Smooth muscle cell of the brain vasculature (primary cell): ENCODE measurements at regions not wholly inside any gene's neighbourhood (a gene's known extent, or its start where the extent isn't known, plus 50 kb on each side); places are given as distances from the start of the nearest gene placed in this dataset.
"Not testable (repeated sequence)": the region's sequence is repeated elsewhere in the genome, so short reads cannot be mapped to it uniquely, and the experiment has no call there.

Experiments
- DNase-seq: peaks from one replicate; pipeline ENCODE4 v3.0.0-alpha.2; 2012; ENCODE audit warnings: low read depth, low spot score

- DNase-seq = no peak
Measured at GRCh38 chr14:41295734-41296133, 310.9 kb upstream of the LRFN5 start.

DNA sequence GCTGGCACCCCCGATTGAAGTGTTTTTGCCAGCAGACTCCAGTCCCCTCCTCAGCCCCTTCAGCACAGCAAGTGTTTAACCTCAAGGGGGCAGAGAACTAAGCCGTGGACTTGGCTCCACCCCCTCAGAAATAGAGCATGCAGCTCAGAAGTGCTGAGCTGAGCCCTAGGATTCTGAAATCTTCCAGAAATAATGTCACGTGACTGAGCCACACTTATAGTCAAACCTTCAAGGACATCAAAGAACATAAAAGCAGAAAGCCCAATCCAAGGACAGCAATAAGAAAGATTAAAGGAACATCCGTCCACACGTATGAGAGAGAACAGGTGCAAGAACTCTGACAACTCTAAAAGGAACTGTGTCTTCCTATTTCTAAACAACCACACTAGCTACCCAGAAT, 317.7 kb upstream of the LRFN5 start:
- DNase-seq = no peak

GRCh38 chr14:41285186-41285748, 321.4 kb upstream of the LRFN5 start:
- no peak for DNase-seq

- no peak for DNase-seq
Measured at GRCh38 chr14:41280745-41281144, 325.9 kb upstream of the LRFN5 start.

DNA sequence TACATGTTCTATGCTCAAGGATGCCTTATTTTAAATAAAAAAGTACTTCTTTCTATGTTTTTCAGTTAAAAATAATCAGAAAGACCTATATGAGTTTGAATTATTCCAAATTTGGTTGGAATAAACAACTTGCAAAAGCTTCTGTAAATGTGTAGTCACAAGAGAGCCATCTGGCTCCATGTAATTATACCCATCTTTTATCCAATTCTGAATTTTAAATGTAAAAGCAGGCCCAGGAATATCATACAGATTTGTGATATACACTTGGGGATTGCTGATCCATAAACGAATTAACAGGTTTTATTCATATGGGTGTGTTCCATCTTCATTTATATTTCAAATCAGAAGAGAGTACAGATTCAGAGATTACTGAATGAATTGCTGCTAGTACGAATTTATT, 329.2 kb upstream of the LRFN5 start:
- no peak for DNase-seq

- DNase-seq = no peak
Measured at GRCh38 chr14:41257476-41257875, 349.2 kb upstream of the LRFN5 start.

- DNase-seq = no peak
Measured at GRCh38 chr14:41235466-41235865, 371.2 kb upstream of the LRFN5 start.

- DNase-seq = no peak
Measured at GRCh38 chr14:41230683-41231082, 376.0 kb upstream of the LRFN5 start.

DNA sequence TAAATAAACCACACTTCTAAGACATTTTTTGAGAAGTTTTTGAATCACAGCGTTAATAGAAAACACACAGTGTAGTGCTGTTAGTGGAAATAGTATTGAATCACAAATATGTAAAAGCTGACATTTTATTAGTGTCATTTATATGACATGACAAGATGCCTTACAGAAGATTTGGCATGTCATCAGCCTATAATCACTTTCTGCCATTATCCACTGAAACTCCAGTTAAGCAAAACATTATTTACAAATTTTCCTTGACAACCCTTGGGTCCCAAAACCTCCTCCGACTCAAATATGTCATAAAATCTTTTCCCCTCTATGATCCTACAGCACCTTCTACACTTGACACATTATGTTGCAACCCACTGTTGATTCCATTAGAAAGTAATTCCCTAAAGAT, 376.9 kb upstream of the LRFN5 start:
- no peak for DNase-seq

DNA sequence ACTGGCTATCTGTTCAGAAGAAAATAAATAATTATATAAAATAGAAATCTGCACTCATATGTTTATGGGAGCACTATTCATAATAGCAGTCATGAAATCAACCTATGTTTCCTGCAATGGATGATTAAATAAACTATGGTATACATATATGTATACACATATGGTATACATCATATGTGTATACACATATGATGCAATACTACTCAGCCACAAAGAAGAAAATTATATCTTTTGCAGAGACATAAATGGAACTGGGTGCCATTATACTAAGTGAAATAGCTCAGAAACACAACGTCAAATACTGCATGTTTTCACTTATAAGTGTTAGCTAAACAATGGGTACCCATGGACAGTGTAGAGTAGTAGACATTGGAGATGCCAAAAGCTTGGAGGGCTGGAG, 381.2 kb upstream of the LRFN5 start:
- DNase-seq = no peak

GRCh38 chr14:41222581-41222980, 384.1 kb upstream of the LRFN5 start:
- no peak for DNase-seq

- DNase-seq = not testable (repeated sequence)
Measured at GRCh38 chr14:41214978-41215377, 391.7 kb upstream of the LRFN5 start.

DNA sequence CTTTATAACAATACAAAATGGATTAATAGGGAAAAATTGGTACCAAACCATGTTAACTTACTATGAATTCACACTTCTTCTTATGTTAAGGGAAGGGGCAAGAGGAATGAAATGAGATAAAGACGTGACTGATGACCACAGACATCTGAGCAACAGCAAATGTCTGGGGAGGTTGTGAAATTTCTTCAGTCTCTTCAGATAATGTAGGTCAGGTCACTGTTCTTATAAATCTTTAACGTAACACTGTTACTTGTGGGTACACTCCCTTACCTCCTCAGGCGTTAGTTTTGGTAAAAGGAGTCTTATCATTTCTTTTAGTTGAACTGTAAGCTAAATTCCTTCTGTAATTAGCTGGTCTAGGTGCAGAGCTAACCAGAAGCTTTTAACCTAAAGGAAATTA, 405.0 kb upstream of the LRFN5 start:
- DNase-seq = no peak

DNA sequence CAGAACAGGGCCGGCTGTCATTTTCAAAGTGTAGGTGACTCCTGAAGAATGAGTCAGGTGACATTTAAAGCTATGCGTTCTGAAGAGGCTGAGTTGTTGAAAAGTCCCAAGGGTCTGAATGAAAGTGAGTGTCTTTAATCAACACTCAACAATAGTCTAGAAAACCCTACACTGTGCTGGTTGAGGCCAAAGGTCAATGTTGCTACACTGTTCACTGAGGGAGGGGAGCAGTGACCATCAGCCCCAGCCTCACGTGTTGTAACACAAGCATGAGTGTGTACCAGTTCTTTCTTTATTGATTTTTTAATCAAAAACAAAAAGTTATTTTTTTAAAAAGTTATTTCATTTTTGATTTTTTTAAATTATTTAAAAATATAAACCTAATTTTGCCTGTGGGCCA, 418.8 kb upstream of the LRFN5 start:
- DNase-seq = no peak

DNA sequence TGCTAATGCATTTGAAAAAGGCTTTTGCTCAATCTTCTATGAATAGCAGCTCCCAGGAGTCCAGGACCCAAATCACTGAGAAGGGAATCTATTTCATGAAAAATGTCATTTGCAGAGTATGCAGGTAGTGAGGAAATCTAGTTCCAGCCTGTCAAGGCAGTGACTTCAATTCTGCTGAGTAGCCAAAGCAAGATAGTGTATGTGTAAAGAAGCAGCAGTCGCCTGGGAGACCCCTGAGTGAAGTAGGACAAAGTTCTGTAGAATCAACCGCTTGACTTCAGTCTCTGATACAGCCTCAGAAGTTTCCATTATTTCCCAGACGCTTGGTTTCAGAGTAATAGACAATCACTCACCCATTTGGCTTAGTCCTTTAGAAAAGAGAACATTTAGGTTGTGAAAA, 435.6 kb upstream of the LRFN5 start:
- no peak for DNase-seq

DNA sequence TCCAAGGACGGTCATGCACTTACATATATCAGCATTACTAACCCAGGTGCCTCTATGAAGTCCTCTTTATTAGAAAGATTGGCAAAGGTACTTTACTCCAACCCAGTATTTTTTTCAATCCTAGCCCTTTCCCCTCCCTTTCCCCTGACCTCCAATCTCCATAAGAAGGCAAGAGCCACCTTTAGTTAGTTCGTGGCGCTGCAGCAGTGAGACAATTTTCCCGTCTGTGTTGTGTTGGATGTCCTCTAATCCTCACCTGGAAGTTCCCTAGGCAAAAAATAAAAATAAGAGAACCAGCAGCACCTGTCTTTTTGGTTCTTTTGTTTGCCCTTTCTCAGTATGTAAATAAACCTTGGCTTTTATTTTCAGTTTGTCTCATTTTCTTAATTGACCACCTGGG, 439.6 kb upstream of the LRFN5 start:
- DNase-seq = no peak

DNA sequence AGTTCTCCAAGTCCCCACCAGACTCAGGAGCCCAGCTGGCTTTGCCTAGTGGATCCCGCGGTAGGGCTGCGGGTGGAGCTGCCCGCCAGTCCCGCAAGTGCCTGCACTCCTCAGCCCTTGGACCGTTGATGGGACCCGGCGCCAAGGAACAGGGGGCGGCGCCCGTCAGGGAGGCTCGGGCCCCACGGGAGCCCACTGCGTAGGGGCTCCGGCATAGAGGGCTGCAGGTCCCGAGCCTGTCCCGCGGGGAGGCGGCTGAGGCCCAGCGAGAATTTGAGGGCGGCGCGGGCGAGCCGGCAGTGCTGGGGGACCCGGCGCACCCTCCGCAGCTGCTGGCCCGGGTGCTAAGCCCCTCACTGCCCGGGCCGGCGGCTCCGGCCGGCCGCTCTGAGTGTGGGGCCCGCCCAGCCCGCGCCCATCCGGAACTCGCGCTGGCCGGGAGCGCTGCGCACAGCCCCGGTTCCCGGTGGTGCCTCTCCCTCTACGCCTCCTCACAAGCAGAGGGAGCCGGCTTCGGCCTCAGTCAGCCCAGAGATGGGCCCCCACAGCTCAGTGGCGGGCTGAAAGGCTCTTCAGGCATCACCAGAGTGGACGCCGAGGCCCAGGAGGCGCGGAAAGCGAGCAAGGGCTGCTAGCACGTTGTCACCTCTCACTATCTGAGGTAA, 452.4 kb upstream of the LRFN5 start:
- no peak for DNase-seq

DNA sequence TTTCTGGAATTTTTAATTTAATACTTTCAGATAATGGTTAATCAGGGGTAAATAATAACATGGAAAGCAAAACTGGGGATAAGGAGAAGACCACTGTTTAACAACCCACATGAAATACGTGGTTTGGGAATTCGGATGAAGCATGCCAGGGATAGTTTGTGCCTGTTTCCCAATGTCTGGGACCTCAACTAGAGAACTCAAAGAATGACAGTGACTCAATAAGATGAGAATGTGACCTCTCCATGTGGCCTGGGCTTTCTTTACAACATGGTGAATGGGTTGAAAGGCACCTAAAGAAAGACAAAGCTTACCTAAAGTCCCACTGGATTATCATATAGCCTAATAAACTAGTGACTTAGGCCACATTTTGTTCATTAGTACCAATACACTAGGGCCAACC, 460.3 kb upstream of the LRFN5 start:
- no peak for DNase-seq

GRCh38 chr14:41144370-41144769, 462.3 kb upstream of the LRFN5 start:
- DNase-seq = no peak

GRCh38 chr14:41137741-41138140, 468.9 kb upstream of the LRFN5 start:
- no peak for DNase-seq

GRCh38 chr14:41130274-41130673, 476.4 kb upstream of the LRFN5 start:
- no peak for DNase-seq

DNA sequence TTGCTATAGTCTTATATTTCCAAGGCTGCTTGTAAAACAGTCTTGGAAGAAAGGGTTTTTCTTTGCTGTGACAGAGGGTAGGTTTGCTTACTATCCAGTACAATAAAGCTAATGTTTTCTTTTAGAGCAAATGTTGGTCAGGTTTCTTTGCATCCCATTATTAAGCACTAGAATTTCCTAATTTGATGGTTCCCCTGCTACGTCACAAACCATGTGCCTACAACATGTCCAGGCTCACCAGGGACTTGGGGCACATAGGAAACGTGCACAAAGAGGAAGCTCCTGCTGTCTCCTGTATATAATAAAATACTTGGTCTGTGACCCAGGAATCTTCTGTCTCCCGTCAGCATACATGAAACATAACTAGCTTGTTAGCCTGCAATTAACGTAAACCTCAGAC, 486.3 kb upstream of the LRFN5 start:
- DNase-seq = no peak

GRCh38 chr14:41096131-41096530, 510.5 kb upstream of the LRFN5 start:
- DNase-seq = no peak

DNA sequence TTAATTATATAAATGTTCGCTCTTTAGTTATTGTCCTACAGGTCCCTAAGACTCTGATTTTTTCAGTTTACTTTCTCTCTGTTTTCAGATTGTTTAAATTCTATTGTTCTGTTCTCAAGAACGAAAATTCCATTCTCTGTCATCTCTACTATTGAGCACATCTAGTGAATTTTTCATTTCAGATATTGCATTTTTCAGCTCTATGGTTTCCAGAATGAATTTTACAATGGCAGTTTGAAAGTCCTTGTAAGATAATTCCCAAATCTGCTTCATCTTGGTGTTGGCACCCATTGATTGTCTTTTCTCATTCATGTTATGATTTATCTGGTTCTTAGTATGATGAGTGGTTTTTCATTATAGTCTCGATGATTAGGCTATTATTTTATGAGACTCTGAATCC, 519.6 kb upstream of the LRFN5 start:
- no peak for DNase-seq
